AG09309 (cell line): ENCODE measurements at regions not wholly inside any gene's neighbourhood (a gene's known extent, or its start where the extent isn't known, plus 50 kb on each side); places are given as distances from the start of the nearest gene placed in this dataset.

Experiments
- DNase-seq: peaks from one replicate; pipeline ENCODE4 v3.0.0-alpha.2; 2010; ENCODE audit warnings: low read depth
- H3K4me3 ChIP-seq: 2 replicates; pipeline ENCODE4 v1.5.1; 2011; ENCODE audit warnings: mild to moderate bottlenecking, low read depth, low read length, moderate library complexity; ENCODE audit not compliant: control insufficient read depth
- TF ChIP-seq, protein P1 (sequence below): IDR thresholded peaks from 2 replicates; pipeline ENCODE4 v1.5.1; 2011; ENCODE audit warnings: mild to moderate bottlenecking, low read depth, low read length, inconsistent platforms; ENCODE audit not compliant: insufficient read depth, control insufficient read depth; ENCODE audit errors: missing control alignments

DNA sequence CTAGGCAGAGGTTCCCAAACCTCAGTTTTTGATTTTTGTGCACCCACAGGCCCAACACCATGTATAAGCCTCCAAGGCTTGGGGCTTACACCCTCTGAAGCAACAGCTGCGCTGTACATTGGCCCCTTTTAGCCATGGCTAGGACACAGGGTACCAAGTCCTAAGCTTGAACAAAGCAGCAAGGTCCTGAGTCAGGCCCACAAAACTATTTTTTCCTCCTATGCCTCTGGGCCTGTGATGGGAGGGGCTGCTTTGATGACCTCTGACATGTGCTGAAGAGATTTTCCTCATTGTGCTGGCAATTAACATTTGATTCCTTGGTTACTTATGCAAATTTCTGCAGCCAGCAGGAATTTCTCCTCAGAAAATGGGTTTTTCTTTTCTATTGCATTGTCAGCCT lies 262.2 kb upstream of the CEP162 start:
- TF ChIP-seq, protein P1, sequence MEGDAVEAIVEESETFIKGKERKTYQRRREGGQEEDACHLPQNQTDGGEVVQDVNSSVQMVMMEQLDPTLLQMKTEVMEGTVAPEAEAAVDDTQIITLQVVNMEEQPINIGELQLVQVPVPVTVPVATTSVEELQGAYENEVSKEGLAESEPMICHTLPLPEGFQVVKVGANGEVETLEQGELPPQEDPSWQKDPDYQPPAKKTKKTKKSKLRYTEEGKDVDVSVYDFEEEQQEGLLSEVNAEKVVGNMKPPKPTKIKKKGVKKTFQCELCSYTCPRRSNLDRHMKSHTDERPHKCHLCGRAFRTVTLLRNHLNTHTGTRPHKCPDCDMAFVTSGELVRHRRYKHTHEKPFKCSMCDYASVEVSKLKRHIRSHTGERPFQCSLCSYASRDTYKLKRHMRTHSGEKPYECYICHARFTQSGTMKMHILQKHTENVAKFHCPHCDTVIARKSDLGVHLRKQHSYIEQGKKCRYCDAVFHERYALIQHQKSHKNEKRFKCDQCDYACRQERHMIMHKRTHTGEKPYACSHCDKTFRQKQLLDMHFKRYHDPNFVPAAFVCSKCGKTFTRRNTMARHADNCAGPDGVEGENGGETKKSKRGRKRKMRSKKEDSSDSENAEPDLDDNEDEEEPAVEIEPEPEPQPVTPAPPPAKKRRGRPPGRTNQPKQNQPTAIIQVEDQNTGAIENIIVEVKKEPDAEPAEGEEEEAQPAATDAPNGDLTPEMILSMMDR, result no peak
- H3K4me3 ChIP-seq, result no peak overlapping the region
- DNase-seq, result no peak

DNA sequence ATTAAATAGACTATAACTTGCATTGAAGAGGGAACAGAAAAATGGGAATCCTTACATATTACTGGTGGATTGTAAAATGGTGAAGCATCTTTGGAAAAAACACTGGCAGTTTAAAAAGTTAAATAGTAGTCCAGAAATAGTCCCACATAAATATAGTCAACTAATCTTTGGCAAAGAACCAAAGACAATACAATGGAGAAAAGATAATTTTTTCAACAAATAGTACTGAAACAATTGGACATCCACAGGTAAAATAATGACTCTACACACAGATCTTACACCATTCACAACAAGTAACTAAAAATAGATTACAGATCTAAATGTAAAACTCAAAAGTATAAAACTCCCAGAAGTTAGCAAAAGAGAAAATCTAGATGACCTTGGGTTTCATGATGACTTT lies 259.1 kb upstream of the CEP162 start:
- TF ChIP-seq, protein P1, result no peak
- DNase-seq, result no peak
- no peak overlapping the region for H3K4me3 ChIP-seq

DNA sequence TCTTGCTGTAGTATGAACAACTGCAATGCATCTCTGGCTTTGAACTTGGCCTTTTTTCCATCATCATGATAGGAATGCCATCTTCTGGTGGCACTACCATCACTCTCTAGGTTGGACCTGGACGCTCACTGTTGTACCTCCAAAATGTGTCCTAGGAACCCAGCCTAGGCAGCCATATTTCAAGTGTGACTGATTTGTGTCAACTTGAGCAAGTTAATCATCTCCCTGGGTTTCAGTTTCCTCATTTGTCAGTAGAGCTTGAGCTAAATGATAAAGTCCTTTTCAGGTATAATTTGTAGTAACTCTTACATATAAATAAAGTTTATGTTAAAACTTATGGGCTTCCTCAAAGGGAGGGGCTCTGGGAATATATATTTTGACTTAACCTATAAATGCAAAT lies 241.7 kb upstream of the CEP162 start:
- TF ChIP-seq, protein P1, result no peak
- no peak for DNase-seq
- no peak overlapping the region for H3K4me3 ChIP-seq

DNA sequence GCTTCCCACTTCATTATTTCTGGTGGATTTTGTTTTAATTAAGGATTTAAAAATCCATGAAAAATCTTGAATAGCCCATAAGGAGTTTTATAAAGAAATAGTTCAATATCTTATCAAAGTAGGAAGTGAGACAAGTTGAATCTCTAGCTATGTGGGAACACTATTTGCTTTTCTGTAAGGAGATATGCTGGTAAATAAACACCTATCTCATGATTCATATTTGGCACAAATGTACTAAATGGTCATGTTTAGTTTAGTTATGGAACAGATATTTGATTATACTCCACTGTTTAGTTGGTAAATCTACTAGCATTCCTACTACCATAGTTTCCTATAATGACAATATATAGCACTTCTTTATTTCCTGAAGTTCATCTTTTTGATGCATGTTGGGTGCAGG lies 239.9 kb upstream of the CEP162 start:
- TF ChIP-seq, protein P1, result no peak
- DNase-seq, result no peak
- H3K4me3 ChIP-seq, result no peak overlapping the region

DNA sequence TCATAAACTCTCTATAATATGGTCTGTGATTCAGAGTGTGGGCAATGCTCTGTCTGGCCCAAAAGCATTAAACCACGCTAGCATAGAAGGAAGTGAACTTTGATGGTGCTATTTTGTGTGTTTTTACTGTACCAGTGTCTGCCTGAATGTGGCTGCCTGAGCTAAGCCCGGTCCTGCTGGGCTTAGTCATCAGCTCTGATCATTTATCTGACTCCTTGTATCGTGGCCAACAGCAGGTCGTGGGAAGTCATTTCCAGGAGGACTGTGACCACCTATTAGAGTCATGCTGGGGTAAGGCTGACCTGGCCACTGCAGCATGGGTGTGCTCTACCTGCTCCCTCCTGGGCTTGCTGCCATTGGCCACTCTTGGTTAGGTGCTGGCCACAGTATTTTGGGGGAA lies 239.1 kb upstream of the CEP162 start:
- DNase-seq, result peak; percentile 18
- no peak overlapping the region for H3K4me3 ChIP-seq
- TF ChIP-seq, protein P1, result no peak

DNA sequence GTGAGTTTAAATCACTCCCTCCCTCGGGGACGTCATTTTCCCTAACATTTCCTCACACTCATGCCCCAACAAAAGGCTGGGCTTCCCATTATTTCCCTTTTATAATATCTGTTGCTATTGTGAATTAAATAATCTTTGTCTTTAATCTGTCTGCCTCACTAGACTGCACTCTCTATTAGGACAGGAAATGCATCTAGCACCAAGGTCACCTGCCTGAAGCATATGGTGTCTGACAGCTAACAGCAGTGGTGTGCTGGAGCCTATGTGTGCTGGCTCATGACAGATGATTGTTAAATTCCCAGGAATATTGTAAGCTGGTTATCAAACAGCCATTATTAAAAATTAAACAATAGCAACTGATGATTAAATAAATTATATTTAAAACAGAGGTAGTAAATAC lies 237.0 kb upstream of the CEP162 start:
- TF ChIP-seq, protein P1, result no peak
- DNase-seq, result no peak
- H3K4me3 ChIP-seq, result no peak overlapping the region

DNA sequence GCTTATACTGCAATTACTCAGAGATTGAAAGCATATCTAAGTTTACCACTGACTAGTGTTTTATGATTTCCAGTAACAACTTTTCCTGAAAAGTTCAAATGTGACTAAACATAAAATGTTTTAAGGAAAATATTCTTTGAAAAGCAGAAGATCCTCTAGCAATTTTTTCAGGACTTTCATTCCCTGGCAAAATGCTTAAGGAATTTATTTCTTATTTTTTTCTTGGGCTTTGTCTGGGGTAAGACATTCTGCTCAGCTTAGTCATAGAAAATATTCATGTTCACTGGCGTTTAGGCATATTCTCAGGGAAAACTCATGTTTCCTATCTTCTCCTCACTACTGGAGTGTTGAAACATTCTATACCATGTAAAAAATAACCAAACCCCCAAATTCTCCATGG lies 235.3 kb upstream of the CEP162 start:
- no peak overlapping the region for H3K4me3 ChIP-seq
- peak; percentile 42 for DNase-seq
- TF ChIP-seq, protein P1, result no peak
